HG03175 (cell line): ENCODE measurements at regions not wholly inside any gene's neighbourhood (a gene's known extent, or its start where the extent isn't known, plus 50 kb on each side); places are given as distances from the start of the nearest gene placed in this dataset.

Source experiments
- ATAC-seq: cut with Tn5 transposase; IDR thresholded peaks from one replicate; pipeline ENCODE4 v1.9.1; 2021; ENCODE audit warnings: mild to moderate bottlenecking, moderate library complexity; ENCODE audit not compliant: unreplicated experiment

DNA sequence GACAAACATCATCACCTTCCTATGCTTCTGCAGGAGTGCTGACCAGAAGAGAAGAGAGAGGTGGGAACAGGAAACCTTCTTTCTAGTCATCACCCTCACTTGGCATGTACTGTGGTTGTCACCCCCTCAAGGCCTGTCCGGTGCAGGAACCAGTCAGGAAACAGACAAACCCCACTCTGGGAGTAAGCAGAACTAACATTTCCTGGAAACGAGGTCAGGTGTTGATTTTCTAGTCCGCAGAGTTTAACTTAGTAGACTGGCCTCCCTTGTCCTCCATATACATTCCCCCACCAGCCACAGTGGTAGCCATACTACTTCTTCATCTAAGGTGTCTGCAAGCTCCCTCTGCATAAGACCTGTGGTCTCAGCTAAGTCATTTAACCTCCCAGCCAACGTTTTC, 80.7 kb upstream of the NCAM1 start:
- ATAC-seq: no peak

GRCh38 chr11:112881461-112881860, 79.8 kb upstream of the NCAM1 start:
- ATAC-seq: no peak

DNA sequence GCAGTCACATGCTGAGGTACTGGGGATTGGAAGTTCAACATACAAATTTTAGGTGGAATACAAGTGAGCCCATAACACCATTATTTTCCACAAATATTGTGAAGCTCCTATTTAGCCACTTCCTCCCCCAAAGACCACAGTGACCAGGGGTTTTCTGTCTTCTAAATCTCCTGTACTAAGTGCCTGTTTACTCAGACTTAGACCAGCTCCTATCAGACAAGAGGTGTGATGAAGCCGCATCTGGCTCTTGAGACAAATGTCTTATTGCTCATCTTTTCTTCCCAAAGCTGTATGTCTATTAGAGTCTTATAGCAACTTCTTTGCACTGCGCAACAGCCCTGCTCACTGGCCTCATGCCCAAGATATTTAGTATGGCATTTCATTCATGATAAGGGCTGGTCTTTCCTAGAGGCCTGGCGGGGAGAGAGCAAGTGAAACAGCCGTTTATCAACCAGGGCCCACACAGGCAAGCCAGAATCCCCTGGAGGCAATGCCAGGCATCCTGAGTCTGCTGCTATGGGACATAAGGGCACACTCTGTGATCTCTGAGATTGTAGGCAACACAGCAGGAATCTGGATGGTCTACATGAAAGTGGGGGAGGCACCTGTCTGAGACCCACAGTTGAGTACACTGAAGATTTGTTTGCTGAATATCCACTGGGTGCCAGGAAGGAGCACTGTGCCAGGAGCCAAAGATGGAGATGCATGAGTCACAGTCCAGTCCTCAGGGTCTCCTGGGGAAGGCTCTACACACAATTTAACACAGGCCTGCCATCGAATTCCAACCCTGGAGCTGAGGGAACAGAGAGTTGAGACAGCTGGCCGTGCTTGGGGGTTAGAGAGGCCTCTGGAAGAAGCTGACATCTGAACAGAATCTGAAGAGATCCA, 78.5 kb upstream of the NCAM1 start:
- no peak for ATAC-seq

DNA sequence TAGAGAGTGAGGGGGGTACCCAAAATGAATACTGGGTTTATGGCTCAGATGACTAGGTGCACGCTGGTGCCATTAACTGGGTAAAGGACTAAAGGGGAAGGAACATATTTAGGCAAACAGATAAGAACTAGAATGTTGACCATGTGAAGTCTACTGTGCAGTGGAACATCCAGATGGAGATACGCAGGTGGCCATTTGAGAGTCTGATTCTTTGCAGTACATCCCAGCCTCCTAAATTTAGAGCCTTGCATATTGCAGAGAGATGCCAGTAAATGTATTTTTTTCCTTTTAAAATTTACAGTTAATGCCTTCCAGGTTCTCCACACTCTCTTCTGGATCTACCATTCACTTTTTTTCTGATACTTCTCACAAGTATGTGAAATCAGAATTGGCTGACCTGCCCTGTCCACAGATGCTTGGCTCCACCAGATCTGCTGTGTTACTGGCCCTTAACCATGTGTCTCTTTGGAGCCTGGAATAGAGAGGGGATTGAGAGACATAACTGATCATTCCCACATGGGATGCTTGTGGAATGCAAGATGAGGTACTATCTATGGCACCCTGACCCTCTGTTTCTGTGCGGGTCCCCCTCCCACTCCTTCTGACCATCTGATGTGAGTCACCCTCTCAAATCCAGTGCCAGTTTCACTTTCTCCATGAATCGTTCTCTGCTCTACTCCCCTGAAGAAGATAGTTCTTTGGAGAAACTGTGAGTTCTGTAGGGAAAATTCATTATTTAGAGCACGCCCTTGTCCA, 77.0 kb upstream of the NCAM1 start:
- no peak for ATAC-seq

- ATAC-seq: no peak
Observed at GRCh38 chr11:112885744-112886433, 75.3 kb upstream of the NCAM1 start.

DNA sequence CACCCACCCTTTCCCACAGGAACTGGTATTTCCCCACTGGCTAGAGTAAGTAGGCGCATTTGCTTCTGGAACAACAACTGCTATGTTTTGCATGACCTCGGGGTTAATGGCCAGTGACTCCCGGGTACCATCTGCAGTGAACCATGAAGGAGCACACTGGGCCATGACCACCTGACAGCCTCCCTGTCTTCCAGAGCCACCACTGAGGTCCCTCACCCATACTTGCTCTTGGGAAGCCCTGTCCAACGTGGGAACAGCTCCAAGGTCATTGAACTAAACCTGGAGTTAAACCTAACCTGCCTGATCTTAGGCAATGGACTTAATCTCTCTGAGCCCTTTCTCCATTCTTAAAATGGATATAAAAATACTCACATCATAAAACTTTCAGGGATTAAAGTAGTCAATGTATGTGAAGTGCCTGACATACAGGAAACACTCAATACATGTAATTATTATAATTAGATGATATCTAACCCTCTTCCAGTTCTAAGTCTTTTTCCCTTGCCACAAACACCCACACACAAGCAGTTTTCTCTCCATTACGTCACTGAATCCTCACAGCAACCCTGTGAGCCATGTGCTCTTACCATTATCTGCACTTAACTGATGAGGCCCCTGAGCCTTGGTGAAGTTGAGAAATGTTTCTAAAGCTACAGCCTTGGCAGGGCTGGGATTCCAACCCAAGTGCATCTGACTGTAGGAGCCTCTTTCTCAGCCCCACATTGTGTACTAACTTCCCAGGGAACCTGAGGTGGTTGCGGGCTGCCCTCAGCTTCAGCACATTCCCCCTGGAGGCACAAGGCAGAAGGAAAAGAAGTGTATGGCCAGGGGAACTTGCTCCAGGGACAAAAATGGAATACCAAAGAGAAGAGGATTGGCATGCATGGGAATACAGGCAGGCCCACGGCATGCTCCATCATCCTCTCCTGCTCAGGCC, 74.5 kb upstream of the NCAM1 start:
- no peak for ATAC-seq

- ATAC-seq: no peak
Observed at GRCh38 chr11:112889446-112889845, 71.8 kb upstream of the NCAM1 start.

GRCh38 chr11:112899235-112900006, 61.8 kb upstream of the NCAM1 start:
- no peak for ATAC-seq

- ATAC-seq: no peak
Observed at GRCh38 chr11:112901924-112902323, 59.3 kb upstream of the NCAM1 start.

- no peak for ATAC-seq
Observed at GRCh38 chr11:112902361-112903011, 58.7 kb upstream of the NCAM1 start.

GRCh38 chr11:112903340-112903739, 57.9 kb upstream of the NCAM1 start:
- no peak for ATAC-seq

GRCh38 chr11:112911124-112911523, 50.1 kb upstream of the NCAM1 start:
- ATAC-seq: no peak
